HepG2 (cell line): ENCODE measurements at regions not wholly inside any gene's neighbourhood (a gene's known extent, or its start where the extent isn't known, plus 50 kb on each side); places are given as distances from the start of the nearest gene placed in this dataset.

Experiments
- ATAC-seq: fragments of 200-7000 bp; cut with Tn5 transposase; 3 replicates; pipeline ENCODE4 v1.9.1; 2020; ENCODE audit warnings: mild to moderate bottlenecking, moderate library complexity
- BruUV-seq: library from RNA; stranded (reverse); fragments of 400-500 nt; replicated peaks from 2 replicates; lab custom pipeline; 2021; lab: Mats Ljungman, UMichigan
- CTCF ChIA-PET: fragments of 300-600 bp; formaldehyde crosslinking; extraction: SDS; loops from one replicate; lab custom pipeline; 2021; ENCODE audit warnings: low total read pairs, inconsistent platforms, low intra/inter-chr PET ratio; lab: Yijun Ruan, JAX
- POLR2A ChIA-PET: fragments of 350-600 bp; sonication (Branson Sonifier 250); formaldehyde crosslinking; loops from one replicate; lab custom pipeline; 2020; ENCODE audit warnings: antibody characterized with exemption, inconsistent platforms; lab: Yijun Ruan, JAX
- DNase-seq: peaks from one replicate; pipeline ENCODE4 v3.0.0-alpha.2; 2015; ENCODE audit warnings: low spot score
- FAIRE-seq: peaks from 3 replicates; lab custom pipeline; 2011; peaks lifted over from hg19 to GRCh38; lab: Jason Lieb, UNC
- H2AFZ ChIP-seq: one replicate; pipeline ENCODE4 v1.6.1; 2011; ENCODE audit warnings: low read length, inconsistent platforms
- H3K27ac ChIP-seq: fragments of 300-600 bp; 3 replicates; pipeline ENCODE4 v1.8.0; 2011; ENCODE audit warnings: mixed run types, mild to moderate bottlenecking, mixed read lengths, low read length, inconsistent platforms; ENCODE audit not compliant: insufficient read depth; ENCODE audit errors: extremely low read length
- H3K27me3 ChIP-seq, 2 experiments: fragments of 200-600 bp in 1 of 2; 2 replicates in 1 of 2; 3 replicates in 1 of 2; pipeline versions ENCODE4 v1.6.0 to v1.8.0; 2011; ENCODE audit warnings: low read length in 2 of 2, mild to moderate bottlenecking in 2 of 2, moderate library complexity in 2 of 2, inconsistent platforms in 1 of 2; ENCODE audit not compliant: insufficient read depth in 2 of 2, control insufficient read depth in 1 of 2
- H3K36me3 ChIP-seq, 2 experiments: fragments of 200-600 bp in 1 of 2; replicated peaks in 1 of 2; 2 replicates in 1 of 2; 3 replicates in 1 of 2; pipeline versions ENCODE4 v1.5.1 to v1.8.0; 2011; ENCODE audit warnings: low read length in 2 of 2, inconsistent platforms in 1 of 2; ENCODE audit not compliant: insufficient read depth in 2 of 2, control insufficient read depth in 1 of 2
- H3K4me1 ChIP-seq: 2 replicates; pipeline ENCODE4 v1.5.1; 2012; ENCODE audit warnings: low read length, inconsistent platforms; ENCODE audit not compliant: insufficient read depth
- H3K4me2 ChIP-seq: 2 replicates; pipeline ENCODE4 v1.6.0; 2011; ENCODE audit warnings: low read depth, low read length, inconsistent platforms
- H3K4me3 ChIP-seq, 3 experiments: fragments of 200-600 bp in 1 of 3; sonication (generic), shearing (Covaris generic) in 1 of 3; replicated peaks in 1 of 3; 2 replicates each; pipeline ENCODE4 v1.5.1; 2011 to 2016; ENCODE audit warnings: low read length in 3 of 3, inconsistent platforms in 2 of 3, low read depth in 2 of 3, mild to moderate bottlenecking in 2 of 3, control low read depth in 1 of 3, mixed read lengths in 1 of 3; ENCODE audit not compliant: insufficient read depth in 1 of 3
- H3K79me2 ChIP-seq: one replicate; pipeline ENCODE4 v1.6.1; 2011; ENCODE audit warnings: low read length, inconsistent platforms; ENCODE audit not compliant: insufficient read depth
- H3K9ac ChIP-seq: 2 replicates; pipeline ENCODE4 v1.6.0; 2011; ENCODE audit warnings: mild to moderate bottlenecking, low read depth, low read length, inconsistent platforms; ENCODE audit not compliant: insufficient read depth
- H3K9me3 ChIP-seq: 2 replicates; pipeline ENCODE4 v1.5.1; 2012; ENCODE audit warnings: mild to moderate bottlenecking, low read length
- H4K20me1 ChIP-seq: 2 replicates; pipeline ENCODE4 v1.6.0; 2011; ENCODE audit warnings: inconsistent platforms, mild to moderate bottlenecking, low read length, moderate library complexity; ENCODE audit not compliant: insufficient read depth
- AKAP8 ChIP-seq: sonication (generic); formaldehyde crosslinking; IDR thresholded peaks from 2 replicates; pipeline ENCODE4 v1.5.1; 2020; ENCODE audit warnings: mild to moderate bottlenecking, missing genetic modification reagents
- ARID2 ChIP-seq: sonication (generic); formaldehyde crosslinking; IDR thresholded peaks from 2 replicates; pipeline ENCODE4 v1.8.1; 2022; ENCODE audit warnings: mild to moderate bottlenecking, missing genetic modification reagents, borderline replicate concordance
- KLF15 ChIP-seq: sonication (generic); formaldehyde crosslinking; IDR thresholded peaks from 2 replicates; pipeline ENCODE4 v1.8.1; 2023; ENCODE audit warnings: borderline replicate concordance, mild to moderate bottlenecking, inconsistent platforms, missing genetic modification reagents, mixed read lengths
- KMT2A ChIP-seq: sonication (generic); formaldehyde crosslinking; IDR thresholded peaks from 2 replicates; pipeline ENCODE4 v1.4.0; 2020; ENCODE audit warnings: missing genetic modification reagents
- MYC ChIP-seq: sonication (generic); formaldehyde crosslinking; IDR thresholded peaks from 2 replicates; pipeline ENCODE4 v1.9.0; 2021; ENCODE audit warnings: missing genetic modification reagents, borderline replicate concordance
- POLR2AphosphoS2 ChIP-seq: IDR thresholded peaks from 2 replicates; pipeline ENCODE4 v1.6.1; 2011; ENCODE audit warnings: low read depth, low read length, improper control_type of control experiment
- POLR2G ChIP-seq: fragments of 200-400 bp; formaldehyde crosslinking; IDR thresholded peaks from 2 replicates; pipeline ENCODE4 v1.6.1; 2018; ENCODE audit warnings: mild to moderate bottlenecking, low read depth, low read length, moderate library complexity
- PRPF4 ChIP-seq: fragments of 200-400 bp; formaldehyde crosslinking; IDR thresholded peaks from 2 replicates; pipeline ENCODE4 v1.6.1; 2016; ENCODE audit warnings: low read length, low read depth; ENCODE audit not compliant: poor library complexity, severe bottlenecking
- REPIN1 ChIP-seq: sonication (generic); formaldehyde crosslinking; IDR thresholded peaks from 2 replicates; pipeline ENCODE4 v1.8.0; 2022; ENCODE audit warnings: missing genetic modification reagents, low read depth, mild to moderate bottlenecking, borderline replicate concordance
- SUZ12 ChIP-seq: fragments of 150-350 bp; IDR thresholded peaks from 2 replicates; pipeline ENCODE4 v1.6.1; 2014; ENCODE audit warnings: low read depth, low read length
- SYNCRIP ChIP-seq: fragments of 200-400 bp; formaldehyde crosslinking; IDR thresholded peaks from 2 replicates; pipeline ENCODE4 v1.6.1; 2018; ENCODE audit warnings: mild to moderate bottlenecking, low read depth, low read length; ENCODE audit not compliant: insufficient read depth
- ZNF431 ChIP-seq: sonication (generic); formaldehyde crosslinking; IDR thresholded peaks from 2 replicates; pipeline ENCODE4 v1.9.0; 2022; ENCODE audit warnings: missing genetic modification reagents, low read depth, mild to moderate bottlenecking, borderline replicate concordance
- ZNF547 ChIP-seq: sonication (generic); formaldehyde crosslinking; IDR thresholded peaks from 2 replicates; pipeline ENCODE4 v1.5.1; 2020; ENCODE audit warnings: mild to moderate bottlenecking, missing genetic modification reagents
- ZNF567 ChIP-seq: sonication (generic); formaldehyde crosslinking; IDR thresholded peaks from 2 replicates; pipeline ENCODE4 v1.8.1; 2023; ENCODE audit warnings: mild to moderate bottlenecking, missing genetic modification reagents, borderline replicate concordance
- WGBS: methylation state at CpG from one replicate; pipeline ENCODE4 v1.1.6; 2017; ENCODE audit warnings: low lambda C conversion rate; 5-methylcytosine and 5-hydroxymethylcytosine counted together
- in situ Hi-C: cut with HindIII; loops from 2 replicates; pipeline ENCODE4 v1.10.0; 2017; ENCODE audit warnings: low pct_unique_long_range_greater_than_20kb; ENCODE audit not compliant: extremely low pct_ligation_motif_present
- intact Hi-C: fragments of 100-400 bp; cut with micrococcal nuclease; formaldehyde crosslinking; loops from one replicate; pipeline ENCODE4 v1.10.0; 2022; ENCODE audit not compliant: unreplicated experiment
- TF ChIP-seq, protein P1 (sequence below): sonication (generic); formaldehyde crosslinking; IDR thresholded peaks from 2 replicates; pipeline ENCODE4 v1.4.0; 2020; ENCODE audit warnings: missing genetic modification reagents, borderline replicate concordance
- TF ChIP-seq, protein P2 (sequence below): sonication (generic); formaldehyde crosslinking; IDR thresholded peaks from 2 replicates; pipeline ENCODE4 v1.5.1; 2020; ENCODE audit warnings: mild to moderate bottlenecking, missing genetic modification reagents, moderate library complexity

DNA sequence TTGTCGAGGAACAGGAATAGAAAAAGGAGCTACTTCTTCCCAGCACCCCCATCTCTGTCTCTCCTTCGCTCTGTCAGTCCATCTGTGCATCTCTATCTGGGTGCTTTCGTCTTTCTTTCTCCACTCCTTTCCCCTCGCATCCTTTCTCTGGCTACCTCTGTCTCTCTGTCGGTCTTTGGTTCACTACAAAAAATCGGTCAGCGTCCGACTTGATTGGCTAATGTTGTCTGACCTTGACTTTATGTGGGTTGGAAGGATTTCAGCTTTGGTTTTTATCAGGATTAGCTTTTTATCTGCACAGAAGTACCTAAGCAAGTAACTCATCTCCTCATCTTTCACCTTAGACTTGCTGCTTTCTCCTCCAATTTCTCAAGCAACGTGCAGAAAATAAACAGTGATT is 575.2 kb upstream of the ZNF462 start:
- FAIRE-seq (no peak), ATAC-seq (no peak), DNase-seq (no peak)
- no peaks in the 10 kb centered on the region for H3K9me3 ChIP-seq
- H3K36me3 ChIP-seq = no peaks in the 10 kb centered on the region
- 30% methylated on average over 9 of the region's 9 CpGs for WGBS
- no peak overlapping the region for H3K4me3 ChIP-seq
- H4K20me1 ChIP-seq = no peaks in the 10 kb centered on the region
- H2AFZ ChIP-seq = no peak overlapping the region
- no peak overlapping the region for H3K9ac ChIP-seq
- intact Hi-C loops (no loop called here), in situ Hi-C loops (no loop called here)
- no peaks in the 10 kb centered on the region for H3K79me2 ChIP-seq
- TF ChIP-seq ZNF547 (no peak), REPIN1 (CRISPR knock-in tag) (no peak), ZNF567 (no peak), SYNCRIP (no peak), MYC (no peak), ZNF431 (CRISPR knock-in tag) (no peak), PRPF4 (no peak), POLR2AphosphoS2 (no peak), AKAP8 (CRISPR knock-in tag) (no peak), SUZ12 (no peak), POLR2G (no peak), KMT2A (CRISPR knock-in tag) (no peak), KLF15 (no peak), ARID2 (CRISPR knock-in tag) (no peak)
- TF ChIP-seq, protein P1, sequence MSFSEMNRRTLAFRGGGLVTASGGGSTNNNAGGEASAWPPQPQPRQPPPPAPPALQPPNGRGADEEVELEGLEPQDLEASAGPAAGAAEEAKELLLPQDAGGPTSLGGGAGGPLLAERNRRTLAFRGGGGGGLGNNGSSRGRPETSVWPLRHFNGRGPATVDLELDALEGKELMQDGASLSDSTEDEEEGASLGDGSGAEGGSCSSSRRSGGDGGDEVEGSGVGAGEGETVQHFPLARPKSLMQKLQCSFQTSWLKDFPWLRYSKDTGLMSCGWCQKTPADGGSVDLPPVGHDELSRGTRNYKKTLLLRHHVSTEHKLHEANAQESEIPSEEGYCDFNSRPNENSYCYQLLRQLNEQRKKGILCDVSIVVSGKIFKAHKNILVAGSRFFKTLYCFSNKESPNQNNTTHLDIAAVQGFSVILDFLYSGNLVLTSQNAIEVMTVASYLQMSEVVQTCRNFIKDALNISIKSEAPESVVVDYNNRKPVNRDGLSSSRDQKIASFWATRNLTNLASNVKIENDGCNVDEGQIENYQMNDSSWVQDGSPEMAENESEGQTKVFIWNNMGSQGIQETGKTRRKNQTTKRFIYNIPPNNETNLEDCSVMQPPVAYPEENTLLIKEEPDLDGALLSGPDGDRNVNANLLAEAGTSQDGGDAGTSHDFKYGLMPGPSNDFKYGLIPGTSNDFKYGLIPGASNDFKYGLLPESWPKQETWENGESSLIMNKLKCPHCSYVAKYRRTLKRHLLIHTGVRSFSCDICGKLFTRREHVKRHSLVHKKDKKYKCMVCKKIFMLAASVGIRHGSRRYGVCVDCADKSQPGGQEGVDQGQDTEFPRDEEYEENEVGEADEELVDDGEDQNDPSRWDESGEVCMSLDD (CRISPR knock-in tag) = no peak
- TF ChIP-seq, protein P2, sequence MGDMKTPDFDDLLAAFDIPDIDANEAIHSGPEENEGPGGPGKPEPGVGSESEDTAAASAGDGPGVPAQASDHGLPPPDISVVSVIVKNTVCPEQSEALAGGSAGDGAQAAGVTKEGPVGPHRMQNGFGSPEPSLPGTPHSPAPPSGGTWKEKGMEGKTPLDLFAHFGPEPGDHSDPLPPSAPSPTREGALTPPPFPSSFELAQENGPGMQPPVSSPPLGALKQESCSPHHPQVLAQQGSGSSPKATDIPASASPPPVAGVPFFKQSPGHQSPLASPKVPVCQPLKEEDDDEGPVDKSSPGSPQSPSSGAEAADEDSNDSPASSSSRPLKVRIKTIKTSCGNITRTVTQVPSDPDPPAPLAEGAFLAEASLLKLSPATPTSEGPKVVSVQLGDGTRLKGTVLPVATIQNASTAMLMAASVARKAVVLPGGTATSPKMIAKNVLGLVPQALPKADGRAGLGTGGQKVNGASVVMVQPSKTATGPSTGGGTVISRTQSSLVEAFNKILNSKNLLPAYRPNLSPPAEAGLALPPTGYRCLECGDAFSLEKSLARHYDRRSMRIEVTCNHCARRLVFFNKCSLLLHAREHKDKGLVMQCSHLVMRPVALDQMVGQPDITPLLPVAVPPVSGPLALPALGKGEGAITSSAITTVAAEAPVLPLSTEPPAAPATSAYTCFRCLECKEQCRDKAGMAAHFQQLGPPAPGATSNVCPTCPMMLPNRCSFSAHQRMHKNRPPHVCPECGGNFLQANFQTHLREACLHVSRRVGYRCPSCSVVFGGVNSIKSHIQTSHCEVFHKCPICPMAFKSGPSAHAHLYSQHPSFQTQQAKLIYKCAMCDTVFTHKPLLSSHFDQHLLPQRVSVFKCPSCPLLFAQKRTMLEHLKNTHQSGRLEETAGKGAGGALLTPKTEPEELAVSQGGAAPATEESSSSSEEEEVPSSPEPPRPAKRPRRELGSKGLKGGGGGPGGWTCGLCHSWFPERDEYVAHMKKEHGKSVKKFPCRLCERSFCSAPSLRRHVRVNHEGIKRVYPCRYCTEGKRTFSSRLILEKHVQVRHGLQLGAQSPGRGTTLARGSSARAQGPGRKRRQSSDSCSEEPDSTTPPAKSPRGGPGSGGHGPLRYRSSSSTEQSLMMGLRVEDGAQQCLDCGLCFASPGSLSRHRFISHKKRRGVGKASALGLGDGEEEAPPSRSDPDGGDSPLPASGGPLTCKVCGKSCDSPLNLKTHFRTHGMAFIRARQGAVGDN = no peak
- no TSS peak for BruUV-seq
- no peak overlapping the region for H3K4me2 ChIP-seq
- CTCF ChIA-PET = no interaction called here
- H3K4me1 ChIP-seq = no peaks in the 10 kb centered on the region
- no peaks in the 10 kb centered on the region for H3K27me3 ChIP-seq
- POLR2A ChIA-PET = no interaction called here
- H3K27ac ChIP-seq = no peak overlapping the region
